Mesodermal cell (in vitro differentiated cells): ENCODE measurements at regions not wholly inside any gene's neighbourhood (a gene's known extent, or its start where the extent isn't known, plus 50 kb on each side); places are given as distances from the start of the nearest gene placed in this dataset.

Experiments
- H3K27ac ChIP-seq: 2 replicates; pipeline ENCODE4 v1.7.0; 2013; ENCODE audit warnings: mild to moderate bottlenecking, low read depth, low read length, moderate library complexity; ENCODE audit not compliant: severe bottlenecking
- H3K36me3 ChIP-seq: 2 replicates; pipeline ENCODE4 v1.7.1; 2013; ENCODE audit warnings: mild to moderate bottlenecking, low read length, moderate library complexity; ENCODE audit not compliant: control insufficient read depth, insufficient read depth
- H3K4me1 ChIP-seq: one replicate; pipeline ENCODE4 v1.7.1; 2013; ENCODE audit warnings: mild to moderate bottlenecking, low read length; ENCODE audit not compliant: insufficient read depth, control insufficient read depth, poor library complexity, severe bottlenecking
- H3K4me3 ChIP-seq: 2 replicates; pipeline ENCODE4 v1.7.0; 2013; ENCODE audit warnings: low read length, control low read depth, mild to moderate bottlenecking; ENCODE audit not compliant: insufficient read depth, poor library complexity, severe bottlenecking; ENCODE audit errors: extremely low read depth
- H3K9me3 ChIP-seq: 2 replicates; pipeline ENCODE4 v1.7.1; 2013; ENCODE audit warnings: mild to moderate bottlenecking, low read length, moderate library complexity; ENCODE audit not compliant: control insufficient read depth
- WGBS, 2 experiments: methylation state at CpG; one replicate each; pipeline ENCODE4 v1.1.5; 2013; ENCODE audit warnings: missing lambda C conversion rate in 2 of 2; ENCODE audit not compliant: insufficient coverage in 2 of 2; 5-methylcytosine and 5-hydroxymethylcytosine counted together

GRCh38 chr2:122643725-122644329 lies 888.4 kb downstream of the TSN start:
- WGBS, 2 experiments: no CpG with 5 or more reads among the region's 1 CpG
- no peaks in the 10 kb centered on the region for H3K4me1 ChIP-seq
- no peak overlapping the region for H3K27ac ChIP-seq
- H3K36me3 ChIP-seq: no peaks in the 10 kb centered on the region
- no peak overlapping the region for H3K4me3 ChIP-seq
- H3K9me3 ChIP-seq: no peaks in the 10 kb centered on the region

GRCh38 chr2:122651236-122651635 lies 895.8 kb downstream of the TSN start:
- 0 to 60% methylated on average over 1 to 2 of the region's 2 CpGs for WGBS, 2 experiments
- H3K36me3 ChIP-seq: no peaks in the 10 kb centered on the region

GRCh38 chr2:122651780-122652179 lies 896.3 kb downstream of the TSN start:
- no peaks in the 10 kb centered on the region for H3K4me1 ChIP-seq
- WGBS, 2 experiments: 100% methylated on average over 1 of the region's 2 CpGs; no CpG with 5 or more reads in 1 of the 2 experiments
- no peaks in the 10 kb centered on the region for H3K9me3 ChIP-seq
- no peaks in the 10 kb centered on the region for H3K36me3 ChIP-seq
- H3K4me3 ChIP-seq: no peak overlapping the region
- H3K27ac ChIP-seq: no peak overlapping the region

More at GRCh38 chr2:122651236-122651635, 895.8 kb downstream of the TSN start:
- no peaks in the 10 kb centered on the region for H3K4me1 ChIP-seq
- no peaks in the 10 kb centered on the region for H3K9me3 ChIP-seq
- H3K4me3 ChIP-seq: no peak overlapping the region
- H3K27ac ChIP-seq: no peak overlapping the region

GRCh38 chr2:122652670-122653069 lies 897.2 kb downstream of the TSN start:
- H3K27ac ChIP-seq: no peak overlapping the region
- WGBS, 2 experiments: 90% methylated on average over 1 of the region's 3 CpGs; no CpG with 5 or more reads in 1 of the 2 experiments
- no peak overlapping the region for H3K4me3 ChIP-seq
- no peaks in the 10 kb centered on the region for H3K4me1 ChIP-seq
- no peaks in the 10 kb centered on the region for H3K36me3 ChIP-seq
- no peaks in the 10 kb centered on the region for H3K9me3 ChIP-seq

GRCh38 chr2:122656403-122656802 lies 901.0 kb downstream of the TSN start:
- WGBS, 2 experiments: 60% methylated on average over 1 of the region's 3 CpGs; no CpG with 5 or more reads in 1 of the 2 experiments
- H3K27ac ChIP-seq: no peak overlapping the region
- no peaks in the 10 kb centered on the region for H3K4me1 ChIP-seq
- H3K9me3 ChIP-seq: no peaks in the 10 kb centered on the region
- no peaks in the 10 kb centered on the region for H3K36me3 ChIP-seq
- H3K4me3 ChIP-seq: no peak overlapping the region

- H3K36me3 ChIP-seq: no peaks in the 10 kb centered on the region
- no peaks in the 10 kb centered on the region for H3K4me1 ChIP-seq
- no peaks in the 10 kb centered on the region for H3K9me3 ChIP-seq
- WGBS, 2 experiments: 18 to 19% methylated on average over 16 to 17 of the region's 30 CpGs
- H3K27ac ChIP-seq: no peak overlapping the region
- H3K4me3 ChIP-seq: no peak overlapping the region
These were observed 905.6 kb downstream of the TSN start for GRCh38 chr2:122660786-122661634.

- 81 to 83% methylated on average over 3 of the region's 4 CpGs for WGBS, 2 experiments
- Histone ChIP-seq H3K9me3 (no peaks in the 10 kb centered on the region), H3K27ac (no peak overlapping the region), H3K4me1 (no peaks in the 10 kb centered on the region), H3K36me3 (no peaks in the 10 kb centered on the region), H3K4me3 (no peak overlapping the region)
These were observed 908.2 kb downstream of the TSN start for GRCh38 chr2:122663620-122664019.

- Histone ChIP-seq H3K9me3 (no peaks in the 10 kb centered on the region), H3K4me3 (no peak overlapping the region), H3K27ac (no peak overlapping the region), H3K36me3 (no peaks in the 10 kb centered on the region), H3K4me1 (no peaks in the 10 kb centered on the region)
- 100% methylated on average over 1 of the region's 2 CpGs; no CpG with 5 or more reads in 1 of the 2 experiments for WGBS, 2 experiments
These were observed 914.2 kb downstream of the TSN start for GRCh38 chr2:122669627-122670026.

GRCh38 chr2:122670897-122671296 lies 915.4 kb downstream of the TSN start:
- Histone ChIP-seq H3K36me3 (no peaks in the 10 kb centered on the region), H3K9me3 (no peaks in the 10 kb centered on the region), H3K27ac (no peak overlapping the region), H3K4me3 (no peak overlapping the region), H3K4me1 (no peaks in the 10 kb centered on the region)

GRCh38 chr2:122680662-122681061 lies 925.2 kb downstream of the TSN start:
- Histone ChIP-seq H3K4me1 (no peaks in the 10 kb centered on the region), H3K27ac (no peak overlapping the region)
- 89 to 92% methylated on average over 3 of the region's 4 CpGs for WGBS, 2 experiments

GRCh38 chr2:122681626-122682025 lies 926.2 kb downstream of the TSN start:
- Histone ChIP-seq H3K27ac (no peak overlapping the region), H3K9me3 (no peaks in the 10 kb centered on the region), H3K36me3 (no peaks in the 10 kb centered on the region), H3K4me3 (no peak overlapping the region), H3K4me1 (no peaks in the 10 kb centered on the region)
- 91% methylated on average over 1 of the region's 1 CpG; no CpG with 5 or more reads in 1 of the 2 experiments for WGBS, 2 experiments

More at GRCh38 chr2:122680662-122681061, 925.2 kb downstream of the TSN start:
- Histone ChIP-seq H3K9me3 (no peaks in the 10 kb centered on the region), H3K36me3 (no peaks in the 10 kb centered on the region), H3K4me3 (no peak overlapping the region)
